Thoracic aorta (tissue), 2 donors: ENCODE measurements at regions not wholly inside any gene's neighbourhood (a gene's known extent, or its start where the extent isn't known, plus 50 kb on each side); places are given as distances from the start of the nearest gene placed in this dataset.

ENCODE experiments used
- ATAC-seq: fragments of 150-250 bp; one replicate; pipeline ENCODE4 v1.8.0; 2017; ENCODE audit warnings: low read depth; ENCODE audit not compliant: insufficient number of reproducible peaks, low FRiP score
- DNase-seq: peaks from one replicate; pipeline ENCODE4 v3.0.0-alpha.2; 2020; ENCODE audit warnings: low spot score
- H3K27ac ChIP-seq, 2 donors: fragments of 200-600 bp; sonication (generic); 1 replicate in 1 of 2; 2 replicates in 1 of 2; pipeline ENCODE4 v1.5.1; 2016; ENCODE audit warnings: mild to moderate bottlenecking in 2 of 2, moderate library complexity in 2 of 2
- H3K27me3 ChIP-seq: fragments of 200-600 bp; sonication (generic); replicated peaks from 2 replicates; pipeline ENCODE4 v1.6.0; 2016; ENCODE audit warnings: mild to moderate bottlenecking; ENCODE audit not compliant: insufficient read depth
- H3K36me3 ChIP-seq: fragments of 200-600 bp; sonication (generic); one replicate; pipeline ENCODE4 v1.5.1; 2016
- H3K4me1 ChIP-seq, 2 donors: fragments of 200-600 bp; sonication (generic); 1 replicate in 1 of 2; 2 replicates in 1 of 2; pipeline versions ENCODE4 v1.5.1 to v1.6.0; 2016; ENCODE audit warnings: low read depth in 2 of 2, mild to moderate bottlenecking in 1 of 2; ENCODE audit not compliant: control insufficient read depth in 1 of 2
- H3K4me3 ChIP-seq: fragments of 200-600 bp; sonication (generic); 2 replicates; pipeline ENCODE4 v1.5.1; 2016; ENCODE audit warnings: mild to moderate bottlenecking
- H3K9me3 ChIP-seq: fragments of 200-600 bp; sonication (generic); 2 replicates; pipeline ENCODE4 v1.5.1; 2016
- TF ChIP-seq, protein P1 (sequence below): fragments of 200-600 bp; sonication (generic); IDR thresholded peaks from one replicate; pipeline ENCODE4 v1.5.1; 2019; ENCODE audit warnings: antibody characterized with exemption

DNA sequence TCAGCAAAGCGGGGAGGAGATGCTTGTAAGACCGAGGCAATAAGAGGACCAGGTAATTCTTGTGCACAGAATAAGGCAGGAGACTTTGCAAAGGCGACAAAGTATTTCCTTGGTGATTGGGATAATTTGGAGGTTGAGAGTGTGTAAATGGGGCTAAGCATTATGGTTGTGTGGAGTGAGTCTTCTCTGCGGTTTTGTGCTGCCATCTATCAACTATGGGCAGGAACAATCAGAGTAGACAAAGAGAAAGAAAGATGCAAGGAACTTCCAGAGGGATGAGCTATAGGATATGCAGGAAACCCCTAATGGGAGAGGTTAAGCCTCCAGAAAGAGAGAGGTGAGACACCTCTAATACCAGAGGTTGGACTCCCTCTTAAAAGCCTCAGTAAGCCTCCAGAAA lies 339.8 kb downstream of the PAPSS1 start:
- ATAC-seq = no peak
- no peaks in the 10 kb centered on the region for H3K4me1 ChIP-seq
- no peaks in the 10 kb centered on the region for H3K27me3 ChIP-seq
- no peaks in the 10 kb centered on the region for H3K36me3 ChIP-seq
- no peaks in the 10 kb centered on the region for H3K9me3 ChIP-seq
- no peak overlapping the region for H3K4me3 ChIP-seq
- TF ChIP-seq, protein P1, sequence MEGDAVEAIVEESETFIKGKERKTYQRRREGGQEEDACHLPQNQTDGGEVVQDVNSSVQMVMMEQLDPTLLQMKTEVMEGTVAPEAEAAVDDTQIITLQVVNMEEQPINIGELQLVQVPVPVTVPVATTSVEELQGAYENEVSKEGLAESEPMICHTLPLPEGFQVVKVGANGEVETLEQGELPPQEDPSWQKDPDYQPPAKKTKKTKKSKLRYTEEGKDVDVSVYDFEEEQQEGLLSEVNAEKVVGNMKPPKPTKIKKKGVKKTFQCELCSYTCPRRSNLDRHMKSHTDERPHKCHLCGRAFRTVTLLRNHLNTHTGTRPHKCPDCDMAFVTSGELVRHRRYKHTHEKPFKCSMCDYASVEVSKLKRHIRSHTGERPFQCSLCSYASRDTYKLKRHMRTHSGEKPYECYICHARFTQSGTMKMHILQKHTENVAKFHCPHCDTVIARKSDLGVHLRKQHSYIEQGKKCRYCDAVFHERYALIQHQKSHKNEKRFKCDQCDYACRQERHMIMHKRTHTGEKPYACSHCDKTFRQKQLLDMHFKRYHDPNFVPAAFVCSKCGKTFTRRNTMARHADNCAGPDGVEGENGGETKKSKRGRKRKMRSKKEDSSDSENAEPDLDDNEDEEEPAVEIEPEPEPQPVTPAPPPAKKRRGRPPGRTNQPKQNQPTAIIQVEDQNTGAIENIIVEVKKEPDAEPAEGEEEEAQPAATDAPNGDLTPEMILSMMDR = no peak
- no peak overlapping the region for H3K27ac ChIP-seq
- no peak for DNase-seq

DNA sequence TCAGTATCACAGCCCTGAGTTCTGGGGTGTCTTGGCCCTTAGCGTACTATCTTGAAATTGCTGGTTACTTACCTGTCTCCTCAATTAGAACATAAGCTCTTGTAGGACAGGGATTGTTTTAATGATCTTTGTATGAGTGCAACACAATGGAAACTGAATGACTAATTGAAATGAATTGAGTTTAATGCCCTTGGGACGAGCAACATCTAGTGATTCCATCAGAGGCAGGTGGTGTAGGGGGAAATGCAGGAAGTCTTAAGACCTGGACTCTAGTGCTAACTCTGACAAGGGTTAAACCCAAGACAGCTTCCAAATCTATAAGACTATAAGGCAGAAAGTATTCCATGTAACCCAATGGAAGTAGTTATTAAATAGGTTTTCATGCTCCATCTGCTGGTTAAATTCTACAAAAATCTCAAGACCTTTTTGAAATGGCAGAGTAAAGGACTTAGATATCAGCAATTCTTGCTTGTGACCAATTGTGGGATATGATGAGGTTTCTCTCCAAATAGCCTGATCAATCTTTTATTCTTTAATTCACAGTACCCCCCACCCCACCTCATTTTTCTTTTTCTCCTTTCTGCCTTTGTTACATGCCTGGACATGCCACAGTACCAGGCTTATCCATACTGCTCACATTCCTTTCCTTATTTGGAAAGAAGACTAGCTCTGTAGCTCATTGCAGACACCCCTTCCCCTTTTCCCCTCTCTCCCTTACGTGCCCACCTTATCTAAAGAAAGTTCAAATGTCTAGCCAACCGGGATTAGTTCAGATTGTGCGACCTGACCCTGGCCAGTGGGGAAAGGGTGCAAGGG lies 340.8 kb downstream of the PAPSS1 start:
- no peaks in the 10 kb centered on the region for H3K9me3 ChIP-seq
- H3K36me3 ChIP-seq = no peaks in the 10 kb centered on the region
- H3K4me1 ChIP-seq = no peaks in the 10 kb centered on the region
- H3K27me3 ChIP-seq = no peaks in the 10 kb centered on the region
- no peak overlapping the region for H3K4me3 ChIP-seq
- TF ChIP-seq, protein P1 = no peak
- no peak overlapping the region for H3K27ac ChIP-seq
- DNase-seq = no peak
- ATAC-seq = no peak

DNA sequence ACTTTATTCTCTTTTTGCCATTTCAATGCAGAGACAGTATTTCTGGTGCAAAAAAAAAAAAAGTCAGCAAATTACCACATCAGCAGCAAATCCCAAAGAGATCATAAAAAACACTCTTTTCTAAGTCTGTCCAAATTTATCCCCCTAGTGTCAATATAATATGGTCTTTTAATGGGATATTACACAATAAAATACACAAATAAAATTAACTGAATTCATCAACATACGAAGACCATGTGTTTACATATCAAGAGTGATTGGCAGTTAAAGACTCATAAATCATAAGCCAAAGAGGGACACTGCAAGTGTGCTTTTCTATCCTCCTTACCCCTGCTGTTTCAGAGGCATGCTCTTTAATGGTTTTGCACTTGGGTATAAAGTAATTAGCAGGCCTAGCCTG lies 340.2 kb upstream of the DKK2 start:
- no peak overlapping the region for H3K27ac ChIP-seq
- H3K9me3 ChIP-seq = no peaks in the 10 kb centered on the region
- no peaks in the 10 kb centered on the region for H3K36me3 ChIP-seq
- no peak for DNase-seq
- ATAC-seq = no peak
- TF ChIP-seq, protein P1 = no peak
- no peaks in the 10 kb centered on the region for H3K4me1 ChIP-seq
- no peak overlapping the region for H3K4me3 ChIP-seq
- H3K27me3 ChIP-seq = no peaks in the 10 kb centered on the region

- Histone ChIP-seq H3K9me3 (no peaks in the 10 kb centered on the region), H3K4me3 (no peak overlapping the region), H3K36me3 (no peaks in the 10 kb centered on the region), H3K27ac (no peak overlapping the region), H3K27me3 (no peaks in the 10 kb centered on the region), H3K4me1 (no peaks in the 10 kb centered on the region)
- DNase-seq (no peak), ATAC-seq (no peak)
- TF ChIP-seq, protein P1 = no peak
These were observed 330.8 kb upstream of the DKK2 start for GRCh38 chr4:107366900-107367299.

GRCh38 chr4:107366016-107366735 lies 330.1 kb upstream of the DKK2 start:
- DNase-seq = no peak
- H3K4me3 ChIP-seq = no peak overlapping the region
- no peak for ATAC-seq
- no peaks in the 10 kb centered on the region for H3K4me1 ChIP-seq
- H3K27ac ChIP-seq = no peak overlapping the region
- no peaks in the 10 kb centered on the region for H3K27me3 ChIP-seq
- TF ChIP-seq, protein P1 = no peak
- no peaks in the 10 kb centered on the region for H3K36me3 ChIP-seq
- H3K9me3 ChIP-seq = no peaks in the 10 kb centered on the region
